ENCODE measurements at regions not wholly inside any gene's neighbourhood (a gene's known extent, or its start where the extent isn't known, plus 50 kb on each side); places are given as distances from the start of the nearest gene placed in this dataset.
"Not testable (repeated sequence)": the region's sequence is repeated elsewhere in the genome, so short reads cannot be mapped to it uniquely, and the experiment has no call there.

GRCh38 chr9:26228273-26228672, 550.0 kb upstream of the TUSC1 start:
- no peak overlapping the region for H3K4me3 ChIP-seq (ENCODE audit: control insufficient read depth, low read depth, low read length)
- no peak for DNase-seq (ENCODE audit: low read depth)
- TF ChIP-seq, protein P1, sequence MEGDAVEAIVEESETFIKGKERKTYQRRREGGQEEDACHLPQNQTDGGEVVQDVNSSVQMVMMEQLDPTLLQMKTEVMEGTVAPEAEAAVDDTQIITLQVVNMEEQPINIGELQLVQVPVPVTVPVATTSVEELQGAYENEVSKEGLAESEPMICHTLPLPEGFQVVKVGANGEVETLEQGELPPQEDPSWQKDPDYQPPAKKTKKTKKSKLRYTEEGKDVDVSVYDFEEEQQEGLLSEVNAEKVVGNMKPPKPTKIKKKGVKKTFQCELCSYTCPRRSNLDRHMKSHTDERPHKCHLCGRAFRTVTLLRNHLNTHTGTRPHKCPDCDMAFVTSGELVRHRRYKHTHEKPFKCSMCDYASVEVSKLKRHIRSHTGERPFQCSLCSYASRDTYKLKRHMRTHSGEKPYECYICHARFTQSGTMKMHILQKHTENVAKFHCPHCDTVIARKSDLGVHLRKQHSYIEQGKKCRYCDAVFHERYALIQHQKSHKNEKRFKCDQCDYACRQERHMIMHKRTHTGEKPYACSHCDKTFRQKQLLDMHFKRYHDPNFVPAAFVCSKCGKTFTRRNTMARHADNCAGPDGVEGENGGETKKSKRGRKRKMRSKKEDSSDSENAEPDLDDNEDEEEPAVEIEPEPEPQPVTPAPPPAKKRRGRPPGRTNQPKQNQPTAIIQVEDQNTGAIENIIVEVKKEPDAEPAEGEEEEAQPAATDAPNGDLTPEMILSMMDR (IDR thresholded peaks at IDR 0.05; ENCODE audit: control insufficient read depth, insufficient read depth, low read depth, low read length, missing control alignments), result no peak

- TF ChIP-seq, protein P1 (IDR thresholded peaks at IDR 0.05; ENCODE audit: control insufficient read depth, insufficient read depth, low read depth, low read length, missing control alignments), result no peak
- no peak for DNase-seq (ENCODE audit: low read depth)
These were observed 543.0 kb upstream of the TUSC1 start for GRCh38 chr9:26221290-26221689.

GRCh38 chr9:26220367-26220766, 542.1 kb upstream of the TUSC1 start:
- H3K4me3 ChIP-seq (ENCODE audit: control insufficient read depth, low read depth, low read length), result no peak overlapping the region
- TF ChIP-seq, protein P1 (IDR thresholded peaks at IDR 0.05; ENCODE audit: control insufficient read depth, insufficient read depth, low read depth, low read length, missing control alignments), result no peak
- no peak for DNase-seq (ENCODE audit: low read depth)

More at GRCh38 chr9:26221290-26221689, 543.0 kb upstream of the TUSC1 start:
- no peak overlapping the region for H3K4me3 ChIP-seq (ENCODE audit: control insufficient read depth, low read depth, low read length)

DNA sequence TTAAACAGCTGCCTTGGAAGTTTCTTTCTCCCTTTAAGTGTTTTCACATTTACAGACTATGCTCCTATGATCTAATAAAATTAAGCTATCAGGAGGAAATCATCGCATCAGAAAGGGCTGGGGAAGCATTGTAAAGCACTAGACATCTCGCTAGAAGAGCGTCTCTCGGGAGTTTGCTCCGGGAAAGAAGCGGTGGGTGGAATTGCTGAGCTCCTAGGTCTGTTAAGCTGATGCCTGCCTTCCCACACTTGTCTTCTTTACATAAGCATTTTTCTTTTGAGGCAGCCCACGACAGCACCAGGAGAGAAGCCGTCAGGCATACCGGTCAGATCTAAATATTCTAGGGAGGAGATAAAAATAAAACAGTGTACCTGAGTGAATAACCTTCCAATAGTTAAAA, 541.7 kb upstream of the TUSC1 start:
- TF ChIP-seq, protein P1 (IDR thresholded peaks at IDR 0.05; ENCODE audit: control insufficient read depth, insufficient read depth, low read depth, low read length, missing control alignments), result no peak
- no peak overlapping the region for H3K4me3 ChIP-seq (ENCODE audit: control insufficient read depth, low read depth, low read length)
- no peak for DNase-seq (ENCODE audit: low read depth)

DNA sequence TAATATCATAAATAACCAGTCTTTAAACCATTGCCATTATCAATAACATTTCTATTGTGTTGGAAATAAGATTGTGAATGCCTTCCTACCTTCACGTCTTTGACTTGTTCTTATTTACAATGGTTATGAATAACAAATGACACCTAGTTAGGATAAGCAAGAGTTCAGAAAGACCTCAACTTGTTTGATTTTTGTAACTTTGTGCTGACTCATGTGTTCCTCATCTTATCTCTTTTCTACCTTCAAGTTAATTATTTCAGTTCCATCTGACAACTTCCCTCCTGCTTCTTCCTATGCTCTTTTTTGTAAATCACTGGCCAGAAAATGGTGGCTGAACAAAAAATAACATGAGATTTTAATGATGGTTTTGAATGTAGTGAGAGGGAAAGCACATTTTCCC, 538.5 kb upstream of the TUSC1 start:
- H3K4me3 ChIP-seq (ENCODE audit: control insufficient read depth, low read depth, low read length), result no peak overlapping the region
- DNase-seq (ENCODE audit: low read depth), result no peak
- TF ChIP-seq, protein P1 (IDR thresholded peaks at IDR 0.05; ENCODE audit: control insufficient read depth, insufficient read depth, low read depth, low read length, missing control alignments), result no peak

DNA sequence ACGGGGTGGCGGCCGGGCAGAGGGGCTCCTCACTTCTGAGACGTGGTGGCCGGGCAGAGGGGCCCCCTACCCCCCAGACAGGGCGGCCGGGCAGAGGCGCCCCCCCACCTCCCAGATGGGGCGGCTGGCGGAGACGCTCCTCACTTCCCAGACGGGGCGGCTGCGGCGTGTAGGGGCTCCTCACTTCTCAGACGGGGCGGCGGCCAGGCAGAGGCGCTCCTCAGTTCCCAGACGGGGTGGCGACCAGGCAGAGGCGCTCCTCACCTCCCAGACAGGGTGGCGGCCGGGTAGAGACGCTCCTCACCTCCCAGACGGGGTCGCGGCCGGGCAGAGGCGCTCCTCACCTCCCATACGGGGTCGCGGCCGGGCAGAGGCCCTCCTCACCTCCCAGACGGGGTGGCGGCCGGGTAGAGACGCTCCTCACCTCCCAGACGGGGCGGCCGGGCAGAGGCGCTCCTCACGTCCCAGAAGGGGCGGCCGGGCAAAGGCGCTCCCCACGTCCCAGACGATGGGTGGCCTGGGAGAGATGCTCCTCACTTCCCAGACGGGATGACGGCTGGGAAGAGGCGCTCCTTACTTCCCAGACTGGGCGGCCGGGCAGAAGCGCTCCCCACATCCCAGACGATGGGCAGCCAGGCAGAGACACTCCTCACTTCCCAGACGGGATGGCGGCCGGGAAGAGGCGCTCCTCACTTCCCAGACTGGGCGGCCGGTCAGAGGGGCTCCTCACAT, 536.6 kb upstream of the TUSC1 start:
- DNase-seq (ENCODE audit: low read depth); H3K4me3 ChIP-seq (ENCODE audit: control insufficient read depth, low read depth, low read length): not testable (repeated sequence)

DNA sequence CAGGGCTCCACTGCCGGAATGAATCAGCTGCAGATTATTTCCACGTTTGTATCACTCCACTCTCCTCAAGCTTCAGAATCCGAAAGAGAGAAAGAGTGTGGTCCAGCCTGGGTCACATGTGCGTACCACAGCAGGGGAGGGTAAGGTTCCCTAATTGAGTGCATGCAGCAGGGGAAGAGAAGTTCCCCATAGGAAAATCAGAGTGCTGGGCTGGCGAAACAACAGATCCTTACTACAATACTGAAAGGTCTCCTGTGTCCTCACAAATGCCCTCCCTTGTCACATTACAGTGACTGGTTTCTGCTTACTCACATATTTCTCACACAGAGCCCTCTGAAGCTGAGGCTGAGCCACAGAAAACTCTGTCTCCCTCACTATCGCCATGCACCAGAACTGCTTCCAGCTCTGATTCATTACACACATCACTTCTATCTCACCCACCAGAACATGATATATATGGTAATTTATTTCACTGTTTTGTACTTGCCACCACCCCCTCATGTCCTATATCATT, 532.2 kb upstream of the TUSC1 start:
- H3K4me3 ChIP-seq (ENCODE audit: control insufficient read depth, low read depth, low read length), result peak overlapping the region; percentile 32
- TF ChIP-seq, protein P1 (IDR thresholded peaks at IDR 0.05; ENCODE audit: control insufficient read depth, insufficient read depth, low read depth, low read length, missing control alignments), result no peak
- no peak for DNase-seq (ENCODE audit: low read depth)

All from AG09309 (cell line).